HepG2 (cell line): ENCODE measurements at regions not wholly inside any gene's neighbourhood (a gene's known extent, or its start where the extent isn't known, plus 50 kb on each side); places are given as distances from the start of the nearest gene placed in this dataset.

Experiments
- HMGXB3 ChIP-seq: sonication (generic); formaldehyde crosslinking; IDR thresholded peaks from 2 replicates; pipeline ENCODE4 v1.4.0; 2020; ENCODE audit warnings: missing genetic modification reagents, borderline replicate concordance
- JUN ChIP-seq: sonication (generic); formaldehyde crosslinking; IDR thresholded peaks from 2 replicates; pipeline ENCODE4 v1.4.0; 2020; ENCODE audit warnings: mild to moderate bottlenecking, missing genetic modification reagents
- KAT7 ChIP-seq: IDR thresholded peaks from 2 replicates; pipeline ENCODE4 v1.6.1; 2018; ENCODE audit warnings: borderline replicate concordance, missing compliant biosample characterization
- LBX2 ChIP-seq: sonication (generic); formaldehyde crosslinking; IDR thresholded peaks from 2 replicates; pipeline ENCODE4 v1.5.0; 2020; ENCODE audit warnings: missing genetic modification reagents, mild to moderate bottlenecking, borderline replicate concordance
- LCORL ChIP-seq, 2 experiments: fragments of 450-650 bp in 1 of 2; sonication (generic) in 1 of 2; formaldehyde crosslinking in 1 of 2; IDR thresholded peaks; 2 replicates each; pipeline versions ENCODE4 v1.5.0 to v1.6.1; 2017 to 2020; ENCODE audit warnings: antibody characterized with exemption in 1 of 2, missing genetic modification reagents in 1 of 2
- MAF1 ChIP-seq: sonication (generic); formaldehyde crosslinking; IDR thresholded peaks from 2 replicates; pipeline ENCODE4 v1.5.0; 2020; ENCODE audit warnings: missing genetic modification reagents, borderline replicate concordance
- MLXIP ChIP-seq: sonication (generic); formaldehyde crosslinking; IDR thresholded peaks from 2 replicates; pipeline ENCODE4 v1.9.0; 2021; ENCODE audit warnings: missing genetic modification reagents, borderline replicate concordance
- NFE2L2 ChIP-seq: fragments of 150-350 bp; IDR thresholded peaks from 2 replicates; pipeline ENCODE4 v1.6.1; 2014; ENCODE audit warnings: low read length
- PPARG ChIP-seq: conservative IDR thresholded peaks from 2 replicates; pipeline ENCODE4 v1.6.1; 2016; ENCODE audit warnings: missing biosample characterization, missing genetic modification reagents
- RFXANK ChIP-seq: IDR thresholded peaks from 2 replicates; pipeline ENCODE4 v1.6.1; 2016
- SALL1 ChIP-seq: sonication (generic); formaldehyde crosslinking; IDR thresholded peaks from 2 replicates; pipeline ENCODE4 v1.8.0; 2022; ENCODE audit warnings: mild to moderate bottlenecking, missing genetic modification reagents
- SOX5 ChIP-seq: IDR thresholded peaks from 2 replicates; pipeline ENCODE4 v1.6.1; 2016; ENCODE audit warnings: borderline replicate concordance
- THAP8 ChIP-seq: sonication (generic); formaldehyde crosslinking; IDR thresholded peaks from 2 replicates; pipeline ENCODE4 v1.5.1; 2020; ENCODE audit warnings: missing genetic modification reagents, mild to moderate bottlenecking, borderline replicate concordance
- USF2 ChIP-seq, 2 experiments: sonication (generic) in 1 of 2; formaldehyde crosslinking in 1 of 2; IDR thresholded peaks; 2 replicates each; pipeline versions ENCODE4 v1.5.1 to v1.6.1; 2011 to 2020; ENCODE audit warnings: borderline replicate concordance in 1 of 2, low read depth in 1 of 2, low read length in 1 of 2, mild to moderate bottlenecking in 1 of 2, missing genetic modification reagents in 1 of 2, moderate library complexity in 1 of 2
- ZBTB1 ChIP-seq: sonication (generic); formaldehyde crosslinking; IDR thresholded peaks from 2 replicates; pipeline ENCODE4 v1.4.0; 2020; ENCODE audit warnings: missing genetic modification reagents, borderline replicate concordance
- ZBTB7A ChIP-seq: sonication (generic); formaldehyde crosslinking; IDR thresholded peaks from 2 replicates; pipeline ENCODE4 v1.8.0; 2022; ENCODE audit warnings: mild to moderate bottlenecking, missing genetic modification reagents
- ZFP1 ChIP-seq: IDR thresholded peaks from 2 replicates; pipeline ENCODE4 v1.6.1; 2016
- ZNF274 ChIP-seq: sonication (generic); formaldehyde crosslinking; IDR thresholded peaks from 2 replicates; pipeline ENCODE4 v1.5.1; 2020; ENCODE audit warnings: mild to moderate bottlenecking, missing genetic modification reagents
- ZNF7 ChIP-seq: IDR thresholded peaks from 2 replicates; pipeline ENCODE4 v1.6.1; 2016; ENCODE audit warnings: missing biosample characterization, missing genetic modification reagents
- ZNF879 ChIP-seq: sonication (generic); formaldehyde crosslinking; IDR thresholded peaks from 2 replicates; pipeline ENCODE4 v1.8.1; 2023; ENCODE audit warnings: missing genetic modification reagents

- TF ChIP-seq USF2 (IDR thresholded peaks at IDR 0.05; ENCODE audit: low read depth, low read length) (no peak), USF2 (CRISPR knock-in tag; IDR thresholded peaks at IDR 0.05; ENCODE audit: borderline replicate concordance) (no peak), ZNF7 (CRISPR knock-in tag) (no peak), ZBTB1 (CRISPR knock-in tag) (no peak), RFXANK (CRISPR knock-in tag) (no peak), SALL1 (CRISPR knock-in tag) (peak; percentile 59; the same call in 1 of the 2 replicates), ZNF274 (CRISPR knock-in tag) (no peak), LBX2 (CRISPR knock-in tag) (no peak), PPARG (peak; percentile 25; the same call in 1 of the 2 replicates), JUN (CRISPR knock-in tag) (no peak), MLXIP (CRISPR knock-in tag) (no peak), SOX5 (CRISPR knock-in tag) (peak; percentile 11; the same call in 1 of the 2 replicates), THAP8 (no peak), NFE2L2 (no peak), KAT7 (no peak), ZFP1 (CRISPR knock-in tag) (no peak), ZNF879 (CRISPR knock-in tag) (no peak), LCORL (IDR thresholded peaks at IDR 0.05) (no peak), LCORL (CRISPR knock-in tag; IDR thresholded peaks at IDR 0.05) (0 out of 2 replicates have a peak, but pooled peaks have one; percentile 23), MAF1 (CRISPR knock-in tag) (no peak), ZBTB7A (CRISPR knock-in tag) (peak; percentile 45; the same call in 1 of the 2 replicates), HMGXB3 (no peak)
These were observed 103.9 kb upstream of the XIRP2 start (continued) for GRCh38 chr2:166784296-166784946.
